GM13976 (cell line): ENCODE measurements at regions not wholly inside any gene's neighbourhood (a gene's known extent, or its start where the extent isn't known, plus 50 kb on each side); places are given as distances from the start of the nearest gene placed in this dataset.

Experiments
- DNase-seq: peaks from one replicate; pipeline ENCODE4 v3.0.0; 2012; ENCODE audit warnings: low spot score
- in situ Hi-C: fragments of 300-500 bp; cut with MboI; formaldehyde crosslinking; loops from one replicate; pipeline ENCODE4 v1.12.0; 2022; ENCODE audit warnings: low sequenced_read_pairs, mixed read lengths, inconsistent platforms; ENCODE audit not compliant: unreplicated experiment
- TF ChIP-seq, protein P1 (sequence below): IDR thresholded peaks from 2 replicates; pipeline ENCODE4 v1.5.1; 2012; ENCODE audit warnings: borderline replicate concordance, mild to moderate bottlenecking; ENCODE audit not compliant: insufficient read depth; ENCODE audit errors: extremely low read depth, missing control alignments, control extremely low read depth

DNA sequence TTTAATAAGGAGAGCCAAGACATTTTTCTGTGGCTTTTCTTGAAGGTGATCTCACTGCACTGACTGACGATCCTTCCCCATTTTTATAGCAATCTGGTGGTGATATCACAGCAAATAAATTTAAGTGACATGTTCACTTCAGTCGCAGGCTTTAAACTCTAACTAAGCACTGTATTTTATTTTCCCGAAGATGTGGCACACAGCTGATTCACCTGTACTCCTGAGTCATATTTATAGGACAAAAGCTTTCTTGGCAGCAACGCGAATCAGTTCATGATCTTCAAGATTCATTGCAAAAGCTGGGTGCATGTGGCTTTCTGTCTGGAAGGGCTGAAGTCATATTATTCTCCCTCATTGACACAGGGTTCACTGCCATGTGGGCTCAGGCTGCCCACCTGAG, 79.8 kb upstream of the TUNAR start:
- TF ChIP-seq, protein P1, sequence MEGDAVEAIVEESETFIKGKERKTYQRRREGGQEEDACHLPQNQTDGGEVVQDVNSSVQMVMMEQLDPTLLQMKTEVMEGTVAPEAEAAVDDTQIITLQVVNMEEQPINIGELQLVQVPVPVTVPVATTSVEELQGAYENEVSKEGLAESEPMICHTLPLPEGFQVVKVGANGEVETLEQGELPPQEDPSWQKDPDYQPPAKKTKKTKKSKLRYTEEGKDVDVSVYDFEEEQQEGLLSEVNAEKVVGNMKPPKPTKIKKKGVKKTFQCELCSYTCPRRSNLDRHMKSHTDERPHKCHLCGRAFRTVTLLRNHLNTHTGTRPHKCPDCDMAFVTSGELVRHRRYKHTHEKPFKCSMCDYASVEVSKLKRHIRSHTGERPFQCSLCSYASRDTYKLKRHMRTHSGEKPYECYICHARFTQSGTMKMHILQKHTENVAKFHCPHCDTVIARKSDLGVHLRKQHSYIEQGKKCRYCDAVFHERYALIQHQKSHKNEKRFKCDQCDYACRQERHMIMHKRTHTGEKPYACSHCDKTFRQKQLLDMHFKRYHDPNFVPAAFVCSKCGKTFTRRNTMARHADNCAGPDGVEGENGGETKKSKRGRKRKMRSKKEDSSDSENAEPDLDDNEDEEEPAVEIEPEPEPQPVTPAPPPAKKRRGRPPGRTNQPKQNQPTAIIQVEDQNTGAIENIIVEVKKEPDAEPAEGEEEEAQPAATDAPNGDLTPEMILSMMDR, result no peak
- DNase-seq, result no peak
- in situ Hi-C loops, result no loop called here

DNA sequence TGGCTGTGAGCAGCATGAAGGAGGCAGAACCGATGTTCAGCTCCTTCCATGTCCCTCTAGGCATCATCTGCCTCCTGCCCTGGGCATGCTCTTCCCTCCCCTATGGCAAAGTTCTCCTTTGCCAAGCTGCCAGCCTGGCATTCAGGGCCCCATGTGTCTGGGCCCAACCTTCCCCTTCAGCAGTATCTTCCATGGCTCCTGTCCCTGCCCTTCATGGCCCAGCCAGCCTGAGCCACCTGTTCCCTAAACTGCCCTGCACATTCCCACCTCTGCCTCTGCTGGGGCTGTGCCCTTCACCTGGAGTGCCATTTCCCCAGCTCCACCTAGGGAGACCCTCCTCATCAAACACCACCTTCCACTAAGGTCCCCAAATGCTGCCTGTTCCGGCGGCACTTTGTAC, 74.0 kb upstream of the TCL1A start:
- TF ChIP-seq, protein P1, result no peak
- in situ Hi-C loops, result no loop called here
- DNase-seq, result no peak

DNA sequence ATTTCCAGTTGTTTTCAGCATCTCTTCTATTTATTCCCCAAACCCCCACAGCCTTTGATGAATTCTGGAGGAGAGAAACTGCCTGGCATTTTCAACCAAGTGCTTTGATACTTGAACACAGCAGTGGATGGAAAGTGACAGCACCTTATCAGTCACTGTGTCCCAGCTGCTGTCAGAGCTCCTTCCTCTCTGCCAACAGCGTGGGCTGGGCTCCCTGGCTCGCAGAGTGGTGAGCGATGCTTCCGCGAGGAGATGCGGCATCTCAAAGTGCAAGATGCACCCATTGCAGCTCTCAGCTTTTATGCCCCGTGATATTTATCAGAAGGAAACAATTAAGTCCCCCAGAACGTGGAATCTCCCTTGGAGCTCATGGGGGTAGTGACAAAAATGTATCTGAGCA, 72.6 kb upstream of the TCL1A start:
- in situ Hi-C loops, result no loop called here
- no peak for DNase-seq
- TF ChIP-seq, protein P1, result no peak

DNA sequence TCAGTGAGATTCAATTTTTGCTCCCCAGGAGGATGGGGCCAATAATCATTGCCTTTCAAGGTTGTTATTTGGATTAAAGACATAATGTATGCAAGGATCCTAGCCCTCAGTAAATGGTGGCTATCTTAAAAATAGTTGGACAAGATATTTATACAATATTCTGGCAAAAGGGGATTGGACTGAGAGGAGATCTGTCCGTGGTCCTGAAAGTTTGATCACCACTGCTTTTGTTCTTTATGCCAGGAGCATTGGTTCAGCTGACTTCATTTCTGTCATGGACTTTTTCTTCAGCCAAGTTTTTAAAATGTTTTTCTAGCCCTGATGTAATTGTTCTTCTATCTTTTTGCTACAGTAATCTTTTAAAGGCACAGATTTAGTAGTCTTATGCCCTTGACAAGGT, 70.2 kb upstream of the TCL1A start:
- TF ChIP-seq, protein P1, result no peak
- in situ Hi-C loops, result no loop called here
- peak; percentile 48 for DNase-seq

DNA sequence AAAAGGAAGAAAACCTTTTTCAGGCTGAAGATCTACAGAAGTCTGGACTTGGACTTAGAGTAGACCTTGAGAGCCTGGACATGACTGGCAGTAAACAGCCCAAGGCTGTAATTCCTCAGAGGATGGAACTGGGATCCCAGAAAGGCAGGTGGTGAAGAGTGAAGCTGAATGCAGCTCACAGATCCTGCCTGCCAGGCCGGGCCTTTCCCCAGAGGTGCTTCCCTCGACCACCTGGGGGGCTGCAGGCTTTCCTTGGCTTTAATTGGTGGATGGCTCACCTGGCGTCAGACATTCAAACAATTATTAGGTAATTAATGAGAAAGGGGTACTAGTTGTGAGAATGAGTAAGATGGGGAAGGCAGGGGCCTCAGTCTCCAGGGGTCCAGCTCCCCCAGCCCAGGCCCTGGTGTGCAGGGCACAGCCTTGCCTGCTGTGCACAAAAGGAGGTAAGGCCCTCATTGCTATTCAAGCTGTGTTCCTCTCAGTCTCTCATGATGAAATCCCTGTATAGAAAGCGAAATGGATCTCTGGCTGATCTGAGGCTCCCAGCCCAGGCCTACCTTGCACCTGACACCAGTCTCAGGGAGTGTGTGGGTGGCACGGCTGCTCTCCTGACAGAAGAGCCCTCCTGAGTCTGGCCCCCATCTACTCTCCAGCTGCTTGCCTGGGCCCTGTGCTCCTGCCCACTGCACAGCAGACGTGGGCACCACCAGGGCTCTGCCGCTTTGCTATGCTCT, 63.0 kb upstream of the TCL1A start:
- TF ChIP-seq, protein P1, result no peak
- no peak for DNase-seq
- in situ Hi-C loops, result loop anchor here (10.0 kb wide), 1 partner anchor 212 kb away; no protein-coding TSS in a partner anchor

DNA sequence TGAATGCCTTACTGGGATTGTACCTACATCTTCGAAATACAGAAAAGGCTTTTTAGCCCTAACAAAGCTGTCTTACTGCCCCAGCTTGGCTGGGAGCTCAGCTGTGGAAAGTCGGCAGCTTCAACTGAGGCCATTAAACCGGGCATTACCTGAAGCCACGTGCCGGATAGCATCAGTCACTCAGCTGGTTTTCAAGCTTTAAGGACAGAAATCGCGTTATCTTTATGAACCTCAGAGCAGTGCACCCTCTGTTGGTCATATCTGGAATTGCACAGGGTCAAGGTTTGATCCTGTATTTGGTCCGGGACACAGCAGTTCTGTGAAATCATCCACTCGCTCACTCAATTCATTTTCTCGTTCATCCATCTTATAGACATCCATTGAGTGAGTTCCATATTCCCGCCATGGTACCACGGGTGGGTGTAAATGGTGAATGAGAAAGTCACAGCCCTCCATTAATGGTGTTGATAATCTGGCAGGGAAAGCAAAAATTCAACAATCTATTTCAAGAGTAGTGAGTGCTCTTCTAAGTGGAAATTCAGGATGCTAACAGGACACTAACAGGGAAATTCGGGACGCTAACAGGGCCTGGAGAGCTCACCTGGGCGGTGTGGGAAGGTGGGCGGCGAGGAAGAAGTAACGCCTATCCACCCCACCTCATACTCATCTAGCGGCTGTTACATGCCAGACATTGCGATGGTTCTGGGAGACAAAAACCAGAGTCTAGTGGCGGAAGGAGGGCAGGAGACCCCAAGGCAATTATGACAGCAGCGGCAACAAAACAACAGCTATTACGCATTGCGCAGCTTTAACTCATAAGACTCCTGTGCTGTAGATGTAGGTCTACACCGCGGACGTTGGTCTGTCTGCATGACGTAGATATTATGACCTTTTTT, 60.6 kb upstream of the TCL1A start:
- TF ChIP-seq, protein P1, result peak; percentile 89
- in situ Hi-C loops, result loop anchor here (10.0 kb wide), 1 partner anchor 210 kb away; no protein-coding TSS in a partner anchor
- DNase-seq, result peak; percentile 81
